Hindlimb muscle (tissue), 1 donor: ENCODE measurements at regions not wholly inside any gene's neighbourhood (a gene's known extent, or its start where the extent isn't known, plus 50 kb on each side); places are given as distances from the start of the nearest gene placed in this dataset.
A peak's percentile ranks its signal among the peaks of the same experiment; 100 is the strongest.
"Not testable (repeated sequence)": the region's sequence is repeated elsewhere in the genome, so short reads cannot be mapped to it uniquely, and the experiment has no call there.

ENCODE experiments used
- DNase-seq: peaks from one replicate; pipeline ENCODE4 v3.0.0-alpha.2; 2013

DNA sequence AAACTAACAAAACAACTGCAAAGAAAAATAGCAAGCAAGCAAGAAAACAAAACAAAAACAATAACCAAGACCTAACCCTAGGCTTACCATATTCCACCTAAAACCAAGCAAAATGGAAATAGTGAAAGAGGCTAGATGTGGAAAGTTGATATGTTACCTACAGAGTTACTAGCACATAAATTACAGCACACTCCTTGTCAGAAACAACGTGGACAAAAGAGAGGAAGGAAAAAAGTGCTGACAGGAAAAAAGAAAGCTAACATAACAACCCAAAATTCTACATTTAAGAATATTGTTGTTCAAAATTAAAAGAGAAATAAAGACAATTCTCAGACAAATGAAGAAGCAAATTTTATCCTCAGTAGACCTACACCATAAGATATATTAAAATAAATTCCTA is 812.8 kb upstream of the NUDT12 start:
- no peak for DNase-seq

DNA sequence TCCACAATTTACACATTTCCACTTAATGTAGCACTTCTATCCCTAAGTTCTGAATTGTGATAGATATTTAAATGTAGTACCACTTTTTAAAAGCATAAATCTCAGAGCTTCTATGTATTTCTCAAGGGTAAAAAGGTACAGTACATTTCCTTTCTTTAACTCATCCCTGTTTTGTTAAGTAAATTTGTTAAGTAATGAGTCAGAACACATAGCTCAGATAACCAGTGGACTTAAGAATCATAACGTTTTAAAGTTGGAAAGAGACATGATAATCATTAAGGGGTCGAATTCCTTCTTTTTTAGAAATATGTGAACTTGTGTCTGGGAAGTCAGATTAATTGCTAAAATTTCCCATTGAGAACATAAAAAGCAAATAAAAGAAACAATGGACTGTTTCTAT is 810.2 kb upstream of the NUDT12 start:
- no peak for DNase-seq

DNA sequence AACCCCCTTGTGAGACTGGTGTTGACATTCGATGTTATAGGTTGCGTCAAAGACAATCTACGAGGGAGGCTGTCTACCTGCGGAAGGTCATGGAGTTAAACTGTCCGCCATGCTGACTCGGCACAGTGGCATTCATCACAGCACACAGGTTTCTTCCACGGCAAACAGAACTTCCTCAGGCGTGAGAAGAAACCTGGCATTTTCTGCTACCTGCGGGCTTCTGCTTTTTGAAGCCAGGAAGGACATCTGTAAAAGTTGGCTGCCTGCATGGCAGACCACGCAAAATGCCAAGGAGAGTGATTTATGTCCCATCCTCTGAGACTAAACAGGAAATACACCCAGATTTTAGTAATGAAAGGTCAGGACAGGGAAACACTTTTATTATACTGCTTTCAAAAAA is 809.8 kb upstream of the NUDT12 start:
- peak; percentile 2 for DNase-seq

DNA sequence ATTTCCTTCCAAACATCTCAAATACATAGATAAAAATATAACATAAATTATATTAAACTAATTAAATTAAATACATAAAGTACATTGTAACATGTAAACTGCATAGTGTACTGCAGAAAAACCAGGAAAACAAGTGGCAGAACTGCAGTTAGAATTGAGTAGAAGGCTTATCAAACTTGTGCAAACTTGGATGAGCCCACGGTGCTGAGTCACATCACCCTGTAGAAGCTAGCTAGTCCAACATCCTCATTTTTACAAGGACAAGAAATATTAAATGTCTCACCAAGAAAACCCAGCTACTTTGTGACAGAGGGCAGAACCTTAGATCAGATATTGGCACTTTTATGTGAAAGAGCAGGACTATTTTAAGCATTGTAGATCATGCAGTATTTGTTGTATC is 807.9 kb upstream of the NUDT12 start:
- no peak for DNase-seq

DNA sequence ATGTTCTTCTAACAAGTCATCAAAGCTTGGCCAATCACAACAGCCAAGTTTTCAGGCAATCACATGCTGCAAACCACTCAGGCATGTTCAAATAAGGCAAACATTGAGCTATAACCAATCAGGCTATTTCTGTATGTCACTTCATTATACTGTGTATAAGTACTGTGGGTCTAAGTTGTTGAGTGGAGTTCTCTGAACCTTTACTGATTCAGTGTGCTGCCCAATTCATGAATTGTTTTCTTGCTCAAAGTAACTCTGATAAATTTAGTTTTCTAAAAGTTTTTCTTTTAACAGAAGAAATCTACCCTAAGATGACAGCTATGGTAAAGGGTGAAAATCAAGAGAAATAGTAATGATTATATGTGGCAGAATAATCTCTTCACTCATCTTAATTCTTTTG is 805.4 kb upstream of the NUDT12 start:
- DNase-seq = no peak

DNA sequence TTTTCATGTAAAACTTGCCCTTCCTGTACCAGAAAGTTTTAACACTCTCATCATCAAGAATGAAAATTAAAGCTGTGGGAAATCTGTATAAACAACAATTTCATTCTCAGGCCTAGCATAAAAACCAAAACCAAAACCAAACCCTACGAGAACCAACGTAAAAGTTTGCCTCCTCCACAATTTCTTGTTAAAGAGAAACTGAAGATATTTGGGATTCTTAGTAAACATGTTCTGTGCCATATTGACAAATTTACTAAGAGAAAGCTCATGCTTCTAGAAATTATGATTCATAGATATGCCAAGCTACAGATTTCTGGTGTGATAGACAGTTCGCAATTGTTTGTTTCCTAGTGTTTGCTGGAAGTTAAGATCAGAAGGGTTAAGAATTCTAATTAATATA is 801.0 kb upstream of the NUDT12 start:
- DNase-seq = no peak

DNA sequence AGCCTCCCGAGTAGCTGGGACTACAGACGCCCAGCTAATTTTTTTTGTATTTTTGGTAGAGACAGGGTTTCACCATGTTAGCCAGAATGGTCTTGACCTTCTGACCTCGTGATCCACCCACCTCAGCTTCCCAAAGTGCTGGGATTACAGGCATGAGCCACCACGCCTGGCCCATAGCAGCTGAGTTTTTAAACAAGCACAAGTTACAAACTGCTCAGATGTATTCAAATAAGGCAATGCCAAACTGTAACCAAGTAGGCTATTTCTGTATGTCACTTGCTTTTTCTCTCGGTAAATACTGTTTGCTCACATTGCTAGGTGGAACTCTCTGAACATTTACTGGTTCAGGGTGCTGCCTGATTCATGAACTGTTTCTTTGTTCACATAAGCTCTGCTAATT is 799.3 kb upstream of the NUDT12 start:
- DNase-seq = no peak

DNA sequence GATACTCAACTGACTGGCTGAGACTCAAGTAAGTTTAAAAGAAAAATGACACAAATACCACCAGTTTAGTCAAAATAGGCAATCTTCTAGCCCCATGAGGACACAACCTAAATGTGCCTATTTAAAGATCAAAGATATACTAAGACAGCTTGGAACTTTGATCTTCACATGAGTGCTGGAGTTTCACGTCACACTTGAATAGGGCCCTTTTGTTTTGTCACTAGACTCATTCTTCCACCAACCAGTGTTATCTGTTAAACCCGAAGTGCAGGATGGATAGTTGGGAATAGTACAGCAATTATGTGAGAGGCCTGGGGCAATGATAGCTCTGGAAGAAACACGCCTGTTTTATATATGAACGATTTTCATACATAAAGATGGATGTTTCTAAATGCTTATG is 792.8 kb upstream of the NUDT12 start:
- no peak for DNase-seq

DNA sequence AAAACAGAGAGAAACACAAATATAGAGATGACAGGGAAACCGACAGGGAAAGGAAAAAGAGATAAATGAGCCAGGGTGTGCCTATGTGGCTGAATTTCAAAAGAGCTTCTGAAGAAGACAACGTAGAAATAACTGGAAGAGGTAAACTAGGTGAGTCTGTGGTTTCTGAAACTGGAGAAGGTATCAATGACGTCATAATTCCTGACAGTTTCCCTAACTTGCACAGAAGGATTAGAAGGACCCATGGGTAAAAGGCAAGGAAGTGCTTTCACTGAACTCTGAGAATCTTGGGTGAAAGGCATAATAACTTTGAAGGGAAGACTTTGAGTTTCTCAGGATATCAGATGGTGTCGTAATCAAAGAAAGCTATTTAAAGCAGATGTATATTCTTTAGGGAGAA is 790.8 kb upstream of the NUDT12 start:
- DNase-seq = no peak

DNA sequence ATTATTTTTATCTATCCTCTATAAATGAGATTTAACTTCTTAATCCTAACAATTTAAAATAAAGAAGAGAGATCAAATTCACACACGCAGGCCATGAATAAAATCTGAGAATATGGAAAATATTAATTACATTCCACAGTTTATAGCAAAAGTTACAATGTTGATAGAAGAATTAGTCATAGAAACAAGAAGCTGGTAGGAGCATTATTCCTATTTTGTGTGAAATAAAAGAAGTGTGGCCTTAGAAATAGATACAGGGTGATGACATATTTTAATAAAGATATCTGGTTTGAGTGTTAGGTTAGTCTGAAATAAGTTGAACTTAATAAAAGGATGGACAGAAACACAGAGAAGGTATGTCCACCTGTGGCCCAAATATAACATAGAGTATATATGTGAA is 790.4 kb upstream of the NUDT12 start:
- no peak for DNase-seq

DNA sequence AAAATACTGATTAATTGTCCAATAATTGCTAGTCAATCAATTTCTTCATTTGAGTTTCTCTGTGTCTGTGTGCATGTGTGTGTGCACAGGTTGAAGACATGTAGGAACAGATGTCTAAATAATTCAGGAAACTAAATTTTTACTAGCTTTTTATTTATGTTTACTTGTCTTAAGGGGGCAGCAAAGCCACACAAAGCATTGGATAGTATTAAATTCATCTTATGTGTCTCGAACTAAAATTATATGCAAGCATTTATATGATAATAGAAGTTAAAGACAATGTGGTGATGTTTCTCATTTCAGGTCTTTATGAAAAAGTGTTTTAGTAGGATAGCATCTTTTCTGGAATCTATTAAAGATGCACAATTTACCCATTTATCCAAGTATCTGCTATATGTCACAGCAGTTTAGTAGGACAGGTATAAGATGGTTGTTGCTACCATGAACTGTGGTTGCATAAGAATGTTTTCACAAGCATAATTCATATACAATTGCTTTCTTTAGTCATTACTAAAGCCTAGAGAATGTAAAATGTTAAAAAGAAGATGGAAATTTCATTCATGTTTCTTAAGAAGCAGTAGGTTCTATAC is 784.6 kb upstream of the NUDT12 start:
- peak; percentile 41 for DNase-seq

DNA sequence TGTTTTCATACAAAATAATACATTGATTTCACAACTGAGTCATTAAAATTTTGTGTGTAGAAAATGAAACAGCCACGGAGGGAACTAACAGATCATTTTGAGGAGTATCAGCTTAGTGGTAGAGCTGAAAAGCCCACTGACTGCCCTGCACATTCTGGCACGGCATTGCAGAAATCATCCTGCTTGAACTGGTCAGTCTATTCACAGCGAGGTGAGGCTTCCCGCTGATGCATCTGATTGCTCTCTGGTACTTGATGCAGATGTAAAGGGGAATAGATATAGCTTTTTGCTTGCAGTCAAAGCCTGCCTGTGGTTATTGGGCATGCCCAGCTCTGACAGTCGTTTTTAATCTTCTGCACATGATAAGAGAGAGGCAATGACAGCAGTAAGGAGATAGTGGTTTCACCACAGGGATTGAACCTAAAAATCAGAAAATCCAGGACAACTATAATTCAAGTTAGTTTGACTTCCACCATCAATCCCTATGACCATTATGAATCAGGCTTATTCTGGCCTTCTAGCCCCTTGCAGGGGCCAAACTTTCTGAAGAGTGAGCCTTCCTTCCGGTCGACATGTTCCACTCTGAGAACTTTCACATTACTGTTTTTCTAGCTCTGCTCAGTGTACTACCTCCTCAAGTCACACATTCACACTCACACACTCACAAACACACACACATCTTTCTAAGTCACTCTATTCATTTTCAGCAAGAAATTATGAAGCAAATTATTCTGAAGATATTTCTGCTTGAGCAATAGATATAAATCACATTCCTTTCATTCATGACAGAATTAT is 782.8 kb upstream of the NUDT12 start:
- DNase-seq = no peak

DNA sequence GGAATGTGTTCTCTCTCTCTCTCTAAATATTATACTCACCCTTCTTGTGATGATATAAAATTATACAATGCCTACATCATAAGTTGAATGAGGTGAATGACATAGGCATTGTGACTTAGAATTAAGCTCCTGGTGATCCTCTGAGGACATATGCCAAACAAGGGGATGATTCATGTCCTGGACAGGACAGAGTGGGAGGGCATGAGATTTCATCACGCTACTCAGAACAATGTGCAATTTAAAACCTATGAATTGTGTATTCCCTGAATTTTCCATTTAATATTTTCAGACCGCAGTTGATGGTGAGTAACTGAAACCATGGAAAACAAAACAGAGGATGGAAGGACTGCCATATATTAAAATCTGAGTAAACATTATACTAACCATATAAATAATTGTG is 782.2 kb upstream of the NUDT12 start:
- DNase-seq = no peak

DNA sequence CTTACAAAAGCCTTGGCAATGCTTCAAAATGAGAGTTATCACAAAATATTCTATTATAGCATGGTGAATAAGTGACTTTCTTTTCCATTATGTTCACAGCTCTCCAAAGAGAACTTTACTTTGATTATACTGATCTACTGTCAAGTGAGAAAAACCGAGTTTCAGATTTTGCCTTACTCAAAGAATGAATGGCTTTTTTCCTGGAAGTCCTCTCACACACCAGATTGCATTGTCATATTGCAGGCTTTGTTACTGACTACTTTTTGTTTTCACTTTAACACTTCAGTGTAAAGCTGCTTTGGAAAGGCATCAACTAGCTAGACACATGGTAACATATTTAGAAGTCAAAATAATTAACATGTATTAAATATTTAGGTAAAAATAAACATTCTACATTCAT is 765.2 kb upstream of the NUDT12 start:
- DNase-seq = no peak

DNA sequence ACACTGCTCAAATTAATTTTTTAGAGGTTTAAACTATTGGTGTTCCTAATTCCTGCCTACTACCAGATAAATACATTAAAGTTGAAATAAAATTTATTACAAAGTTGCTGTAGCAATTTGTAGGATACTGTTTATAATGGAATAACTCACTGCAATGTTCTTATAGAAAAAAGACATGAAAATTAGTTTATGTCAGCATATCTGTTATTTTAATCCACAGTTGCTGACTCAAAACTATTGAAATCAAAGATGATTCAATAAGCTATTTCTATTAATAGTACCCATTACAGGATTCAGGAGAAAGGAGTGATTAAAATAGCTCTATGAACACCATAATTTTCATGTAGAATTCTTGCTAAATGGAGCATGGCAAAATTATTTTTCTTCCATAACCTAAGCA is 764.4 kb upstream of the NUDT12 start:
- no peak for DNase-seq

DNA sequence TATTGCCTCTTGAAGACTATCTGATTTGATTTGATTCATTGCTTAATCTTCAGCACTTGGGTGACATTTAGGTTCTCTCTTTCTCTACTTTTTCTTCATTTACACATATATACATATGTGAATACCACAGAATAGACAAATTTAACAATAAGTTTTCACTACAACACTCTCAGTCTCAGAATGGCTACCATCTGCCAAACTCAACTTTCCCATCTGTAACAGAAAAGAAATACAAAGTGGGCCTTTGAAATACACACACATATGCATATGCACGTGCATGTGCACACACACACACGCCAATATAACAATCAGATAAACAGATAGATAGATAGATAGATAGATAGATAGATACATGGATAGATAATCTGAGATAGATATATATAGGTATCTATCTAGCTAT is 762.8 kb upstream of the NUDT12 start:
- no peak for DNase-seq

DNA sequence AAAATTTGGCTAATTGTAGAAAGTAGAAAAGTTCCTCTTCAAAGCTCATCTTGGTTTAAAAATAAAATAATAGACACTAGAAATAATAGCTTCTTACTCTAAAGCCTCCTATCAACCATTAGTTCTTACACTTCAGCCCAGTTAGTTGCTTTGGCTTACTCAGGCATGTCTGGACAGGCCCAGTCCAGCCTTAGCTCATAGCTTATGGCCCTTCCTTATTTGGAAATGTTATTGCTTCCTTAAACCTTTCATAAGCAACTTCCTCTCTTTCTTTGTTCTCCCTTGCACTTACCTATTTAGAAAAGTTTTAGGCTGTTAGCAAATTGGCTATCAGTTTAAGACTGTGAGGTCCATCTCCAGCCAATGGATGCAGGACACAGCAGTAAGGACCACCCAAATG is 754.1 kb upstream of the NUDT12 start:
- not testable (repeated sequence) for DNase-seq

DNA sequence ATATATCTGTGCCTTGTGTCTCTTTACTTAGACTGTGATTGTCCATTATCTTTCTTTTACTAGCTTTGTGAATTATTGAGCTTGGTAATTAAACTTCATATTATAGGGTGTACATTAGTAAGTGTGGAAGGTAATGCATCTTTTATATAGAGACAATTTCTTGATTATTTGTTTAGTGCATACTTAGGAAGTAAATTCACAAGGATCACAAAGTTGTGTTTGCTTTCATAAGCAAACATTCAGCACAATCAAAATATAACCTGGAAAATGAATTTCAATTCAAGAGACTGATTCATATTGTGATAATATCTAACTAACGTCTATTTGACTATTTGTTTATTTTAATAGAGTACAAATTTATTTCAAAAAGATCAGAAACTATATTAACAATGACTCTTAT is 749.9 kb upstream of the NUDT12 start:
- DNase-seq = no peak

DNA sequence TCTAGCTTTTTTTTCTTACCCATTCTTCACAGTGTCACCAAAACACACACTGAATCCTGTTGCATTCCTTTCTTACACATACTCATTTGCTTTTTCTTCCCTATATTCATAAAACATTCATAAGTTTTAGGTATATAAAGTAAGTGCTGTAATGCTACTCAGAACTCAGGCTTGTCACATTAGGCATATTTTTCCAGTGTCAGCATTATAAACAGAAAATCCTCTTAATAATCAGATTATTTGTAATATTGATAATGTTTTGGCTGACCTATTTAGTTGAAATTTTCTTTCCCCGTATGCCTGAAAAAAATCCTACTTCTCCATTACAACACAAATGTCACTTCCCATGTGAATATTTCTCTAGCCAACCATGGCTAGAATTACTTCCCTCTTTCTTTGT is 743.0 kb upstream of the NUDT12 start:
- DNase-seq = no peak

DNA sequence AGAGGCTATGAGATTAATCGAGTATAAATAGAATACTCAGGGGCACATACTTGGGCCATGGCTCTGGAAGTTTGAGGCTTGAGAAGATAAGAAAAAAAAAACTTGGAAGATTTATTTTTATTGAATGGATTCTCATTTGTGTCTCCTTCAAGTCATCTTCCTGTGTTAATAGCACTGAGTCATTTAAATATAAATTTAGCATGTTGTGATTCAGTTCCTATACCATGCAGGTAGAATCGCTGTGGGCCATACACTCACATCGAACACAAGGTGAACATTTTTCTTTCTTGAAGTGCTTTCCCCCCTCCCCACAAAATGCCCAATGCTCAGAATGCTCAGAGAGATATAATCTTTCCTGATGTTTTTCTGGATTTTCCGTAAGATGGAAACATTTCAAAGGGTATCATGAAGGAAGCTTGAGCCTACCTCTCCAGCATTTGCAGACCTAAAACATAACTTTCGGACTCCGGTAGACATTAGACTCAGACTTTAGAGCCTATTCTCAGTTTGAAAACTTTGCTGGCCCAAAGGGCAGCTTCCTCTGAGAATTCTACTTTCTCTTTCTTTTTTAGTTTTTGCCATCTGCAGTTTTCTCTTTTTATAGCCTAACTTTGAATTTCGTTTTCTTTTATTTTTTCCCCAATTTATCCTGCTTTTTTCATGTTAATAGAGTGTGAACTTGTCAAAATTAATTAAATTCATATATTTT is 737.6 kb upstream of the NUDT12 start:
- DNase-seq = no peak

DNA sequence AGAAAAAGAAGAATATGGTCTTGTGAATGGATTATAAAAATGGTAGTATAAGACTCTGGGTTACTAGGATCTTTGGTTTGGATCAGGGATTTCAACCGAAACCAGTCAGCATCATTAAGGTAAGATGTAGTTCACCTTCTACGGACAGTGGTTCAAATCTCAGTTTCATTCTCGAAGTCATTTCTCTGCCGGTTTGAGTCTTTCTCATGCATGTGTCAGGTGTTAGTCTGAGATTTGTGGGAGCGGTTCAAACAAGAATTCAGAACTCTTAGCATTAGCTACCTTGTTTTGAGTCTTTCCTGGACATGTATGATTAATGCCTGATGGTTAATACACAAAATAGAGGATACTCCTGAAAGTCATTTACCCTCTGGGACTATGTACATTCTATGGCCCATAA is 735.9 kb upstream of the NUDT12 start:
- no peak for DNase-seq

DNA sequence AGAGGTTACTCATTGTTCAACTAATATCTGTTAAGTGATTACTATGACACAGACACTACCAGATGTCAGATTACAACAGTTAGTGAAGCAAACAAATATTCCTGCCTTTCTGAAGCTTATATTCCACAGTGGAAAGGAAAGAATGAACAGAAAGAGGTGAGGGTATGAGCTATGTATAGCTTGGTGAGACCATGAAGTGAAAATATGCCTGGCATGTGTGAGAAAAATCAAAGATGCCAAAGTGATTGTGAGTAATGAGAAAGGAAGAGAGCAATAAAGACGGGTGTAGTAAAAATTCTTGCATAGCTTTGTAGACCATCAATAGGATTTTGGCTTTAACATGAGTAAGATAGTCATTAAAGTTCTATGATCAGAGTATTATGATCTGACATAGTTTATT is 734.5 kb upstream of the NUDT12 start:
- DNase-seq = no peak

DNA sequence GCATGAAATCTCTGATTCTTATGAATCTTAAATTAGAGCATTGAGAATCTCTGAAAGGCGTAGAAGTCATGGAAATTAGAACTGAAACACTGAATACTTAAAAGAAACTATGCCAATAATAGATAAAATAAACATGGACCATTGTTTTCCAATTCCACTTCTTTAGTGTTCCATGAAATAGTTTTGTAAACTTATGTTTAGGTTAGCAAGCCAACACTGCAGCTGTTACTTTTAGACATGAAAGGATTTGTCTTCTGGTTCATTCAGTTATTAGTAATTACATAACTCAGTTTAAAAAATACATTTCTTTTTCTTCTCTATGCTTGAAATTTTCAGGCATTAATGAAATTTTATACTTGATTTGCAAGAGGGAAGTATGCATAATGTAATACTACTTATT is 733.4 kb upstream of the NUDT12 start:
- no peak for DNase-seq

DNA sequence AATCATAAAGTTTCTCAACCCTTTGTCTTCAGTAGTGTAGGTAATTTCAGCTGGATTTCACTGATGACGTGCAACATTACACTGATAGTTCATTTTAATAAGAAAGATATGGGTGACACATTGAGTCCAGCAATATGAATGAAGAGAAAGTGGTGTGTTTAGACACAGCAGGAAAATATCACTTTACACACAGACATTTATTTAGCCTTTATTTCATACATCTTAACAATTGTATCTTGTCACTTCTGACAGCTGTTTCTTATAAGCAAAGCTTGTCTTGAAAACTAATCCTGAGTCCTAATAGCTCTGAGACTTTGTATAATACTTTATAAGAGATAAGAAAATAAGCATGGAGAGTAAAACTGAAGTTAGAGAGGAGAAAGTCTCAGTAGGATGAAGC is 720.5 kb upstream of the NUDT12 start:
- no peak for DNase-seq
